GM10248 (cell line): ENCODE measurements at regions not wholly inside any gene's neighbourhood (a gene's known extent, or its start where the extent isn't known, plus 50 kb on each side); places are given as distances from the start of the nearest gene placed in this dataset.

Source experiments
- CTCF ChIA-PET: fragments of 300-600 bp; sonication (Branson Sonifier 250); formaldehyde crosslinking; extraction: SDS; loops from one replicate; lab custom pipeline; 2021; ENCODE audit warnings: antibody characterized with exemption; lab: Yijun Ruan, JAX
- POLR2A ChIA-PET: fragments of 350-650 bp; sonication (Branson Sonifier 250); formaldehyde crosslinking; extraction: SDS; loops from one replicate; lab custom pipeline; 2020; ENCODE audit warnings: antibody characterized with exemption; lab: Yijun Ruan, JAX
- DNase-seq: peaks from one replicate; pipeline ENCODE4 v3.0.0; 2012; ENCODE audit errors: extremely low spot score
- TF ChIP-seq, protein P1 (sequence below): IDR thresholded peaks from 2 replicates; pipeline ENCODE4 v1.5.1; 2012; ENCODE audit warnings: mild to moderate bottlenecking, low read depth; ENCODE audit errors: extremely low read depth, missing control alignments, control extremely low read depth

DNA sequence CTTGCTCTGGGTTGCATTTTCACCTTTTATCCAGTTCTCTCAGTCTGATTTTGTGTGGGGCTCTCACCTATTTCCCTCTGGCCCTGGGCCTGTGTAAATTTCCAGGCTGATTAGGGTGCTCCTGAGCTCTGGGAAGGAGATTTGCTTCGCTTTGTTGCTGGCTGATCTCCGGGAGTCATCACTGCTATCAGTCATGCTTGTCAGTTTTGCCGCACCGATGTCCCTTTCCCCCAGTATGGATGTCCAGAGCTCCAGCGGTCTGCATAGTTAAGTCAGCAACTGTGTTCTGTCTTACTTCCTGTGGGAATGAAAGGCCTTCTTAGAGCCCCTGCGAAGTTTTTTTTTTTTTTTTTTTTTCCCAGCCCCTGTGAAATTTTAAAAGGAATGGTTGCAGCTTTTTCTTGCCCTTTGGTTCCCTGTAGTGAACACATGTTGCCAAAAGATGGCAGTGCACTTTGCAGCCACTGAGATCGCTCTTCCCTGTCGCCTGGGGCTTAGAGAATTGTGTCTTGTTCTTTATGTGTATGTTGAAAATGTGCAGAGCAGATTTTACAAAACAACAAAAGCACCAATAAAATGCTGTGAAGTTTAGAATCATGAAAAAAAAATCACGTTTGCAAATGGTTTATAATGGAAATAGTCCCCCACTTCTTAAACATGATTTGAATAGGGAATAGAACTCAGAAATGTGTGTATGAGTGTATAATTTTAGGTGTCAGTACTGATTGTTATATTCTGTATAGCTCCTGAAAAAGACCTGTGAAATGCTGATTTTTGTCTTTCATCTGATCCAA is 109.1 kb upstream of the SLC4A4 start:
- TF ChIP-seq, protein P1, sequence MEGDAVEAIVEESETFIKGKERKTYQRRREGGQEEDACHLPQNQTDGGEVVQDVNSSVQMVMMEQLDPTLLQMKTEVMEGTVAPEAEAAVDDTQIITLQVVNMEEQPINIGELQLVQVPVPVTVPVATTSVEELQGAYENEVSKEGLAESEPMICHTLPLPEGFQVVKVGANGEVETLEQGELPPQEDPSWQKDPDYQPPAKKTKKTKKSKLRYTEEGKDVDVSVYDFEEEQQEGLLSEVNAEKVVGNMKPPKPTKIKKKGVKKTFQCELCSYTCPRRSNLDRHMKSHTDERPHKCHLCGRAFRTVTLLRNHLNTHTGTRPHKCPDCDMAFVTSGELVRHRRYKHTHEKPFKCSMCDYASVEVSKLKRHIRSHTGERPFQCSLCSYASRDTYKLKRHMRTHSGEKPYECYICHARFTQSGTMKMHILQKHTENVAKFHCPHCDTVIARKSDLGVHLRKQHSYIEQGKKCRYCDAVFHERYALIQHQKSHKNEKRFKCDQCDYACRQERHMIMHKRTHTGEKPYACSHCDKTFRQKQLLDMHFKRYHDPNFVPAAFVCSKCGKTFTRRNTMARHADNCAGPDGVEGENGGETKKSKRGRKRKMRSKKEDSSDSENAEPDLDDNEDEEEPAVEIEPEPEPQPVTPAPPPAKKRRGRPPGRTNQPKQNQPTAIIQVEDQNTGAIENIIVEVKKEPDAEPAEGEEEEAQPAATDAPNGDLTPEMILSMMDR = peak; percentile 55
- CTCF ChIA-PET = interaction anchor here (0.7 to 2.7 kb wide), 20 partner anchors 9 to 1073 kb away, joined by 3 to 18 read pairs (median 5); no protein-coding TSS in a partner anchor
- POLR2A ChIA-PET = no interaction called here
- DNase-seq = peak; percentile 39

DNA sequence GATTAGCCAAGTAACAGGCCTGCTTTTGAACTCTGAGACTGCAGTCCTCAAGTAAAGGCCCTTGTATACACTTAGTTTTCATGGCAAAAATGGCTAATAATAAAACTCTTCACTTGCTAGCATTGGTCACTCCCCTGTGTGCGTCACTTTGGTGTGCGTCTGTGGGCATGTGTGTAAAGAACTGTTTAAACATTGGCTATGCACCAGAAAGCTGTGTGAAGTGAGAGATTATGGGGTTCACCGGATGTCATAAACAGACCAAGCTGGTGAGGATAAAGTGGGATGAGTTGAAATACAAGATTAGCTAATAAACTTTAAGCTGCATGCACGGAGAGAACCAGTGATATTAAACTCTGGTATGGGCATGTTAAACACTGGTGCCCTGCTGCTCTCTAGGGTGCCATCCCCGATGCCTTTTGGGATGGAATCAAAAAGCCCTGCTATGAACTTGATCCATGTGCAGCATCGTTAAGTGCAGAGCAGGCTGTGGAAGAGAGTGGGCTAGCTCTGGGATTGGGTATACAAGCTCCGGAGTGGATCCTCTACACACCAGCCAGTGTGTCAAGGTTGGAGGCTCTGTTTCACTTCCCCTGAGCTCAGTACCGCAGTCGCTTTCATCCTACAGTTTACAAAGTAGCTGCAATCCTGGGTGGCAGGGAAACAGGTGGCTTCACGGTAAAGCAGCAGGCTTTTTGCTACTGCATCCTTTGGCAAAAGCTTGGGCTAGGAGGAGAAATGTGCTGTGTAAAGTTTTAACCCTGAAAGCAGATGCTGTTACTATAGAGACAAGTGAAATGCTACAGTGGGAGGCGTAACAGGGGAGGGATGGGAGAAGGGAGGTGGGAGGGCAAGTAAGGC is 108.3 kb upstream of the SLC4A4 start:
- CTCF ChIA-PET = interaction anchor here (0.8 to 2.7 kb wide), 18 partner anchors 8 to 1072 kb away, joined by 3 to 18 read pairs (median 6); no protein-coding TSS in a partner anchor
- POLR2A ChIA-PET = interaction anchor here (0.7 kb wide), 1 partner anchor 700 kb away, joined by 5 read pairs; no protein-coding TSS in a partner anchor
- DNase-seq = no peak
- TF ChIP-seq, protein P1 = no peak

DNA sequence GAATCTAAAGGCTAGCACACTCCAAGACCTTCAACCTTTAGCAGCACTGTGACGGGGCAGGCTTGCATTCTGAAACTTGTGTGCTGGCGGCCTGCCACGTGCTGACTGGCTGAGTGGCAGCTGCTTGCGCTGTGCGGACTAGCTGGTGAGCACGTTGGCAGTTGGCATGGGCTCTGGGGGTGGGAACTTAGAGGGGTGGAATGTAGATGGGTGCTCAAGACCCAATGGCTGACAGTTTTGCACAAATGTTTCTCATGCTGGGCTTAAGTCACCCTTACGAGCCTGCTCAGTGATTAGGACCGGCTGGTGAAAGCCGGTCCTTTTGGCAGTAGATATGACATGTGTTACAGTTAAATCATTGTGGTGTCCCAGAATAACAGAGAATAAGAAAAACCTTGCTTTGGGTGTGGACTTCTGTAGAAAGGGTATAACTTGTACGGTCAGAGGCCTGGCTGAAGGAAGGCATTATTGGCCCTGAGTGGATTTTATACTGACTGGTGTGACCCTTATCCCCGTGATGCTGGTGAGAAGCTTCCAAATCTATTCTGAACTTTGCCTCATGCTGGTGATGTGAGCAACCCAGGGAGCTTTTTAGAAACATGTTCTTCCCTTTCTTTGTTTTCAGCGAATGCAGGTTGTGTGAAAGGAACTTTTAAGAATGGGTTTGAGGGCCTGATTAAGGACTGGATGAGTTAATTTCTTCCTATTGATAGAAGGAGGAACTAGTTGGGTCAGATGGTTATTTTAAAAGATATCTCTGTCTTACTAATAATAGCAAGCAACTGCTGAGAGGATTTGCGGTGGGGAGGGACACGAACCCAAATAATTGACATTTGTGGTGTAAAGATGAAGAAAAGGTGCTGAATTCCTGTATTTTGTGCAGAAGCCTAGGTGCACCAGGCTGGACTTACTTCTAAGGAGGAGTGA is 107.4 kb upstream of the SLC4A4 start:
- TF ChIP-seq, protein P1 = no peak
- ChIA-PET POLR2A (interaction anchor here (0.7 kb wide), 1 partner anchor 701 kb away, joined by 5 read pairs; no protein-coding TSS in a partner anchor), CTCF (interaction anchor here (0.9 to 2.5 kb wide), 11 partner anchors 11 to 1071 kb away, joined by 3 to 18 read pairs (median 6); no protein-coding TSS in a partner anchor)
- no peak for DNase-seq

DNA sequence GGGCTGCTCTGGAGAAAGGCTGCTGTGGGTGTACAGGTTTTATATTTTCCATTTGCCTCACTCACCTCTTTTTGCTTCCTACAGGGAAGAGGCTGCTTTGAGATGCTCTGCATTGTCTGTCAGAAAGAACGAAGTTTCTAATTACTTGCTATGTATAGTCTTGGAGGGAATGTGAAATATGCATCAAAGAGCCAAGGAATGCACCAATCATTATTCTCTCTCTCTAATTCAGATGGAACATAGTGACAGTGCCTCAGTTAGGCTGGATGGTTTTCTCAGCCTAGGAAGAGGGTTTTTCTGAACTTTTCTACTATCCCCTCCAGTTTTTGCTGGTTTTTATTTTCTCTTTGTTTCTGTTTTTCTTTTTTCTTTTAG is 106.8 kb upstream of the SLC4A4 start:
- TF ChIP-seq, protein P1 = no peak
- DNase-seq = no peak
- CTCF ChIA-PET = no interaction called here
- POLR2A ChIA-PET = no interaction called here

DNA sequence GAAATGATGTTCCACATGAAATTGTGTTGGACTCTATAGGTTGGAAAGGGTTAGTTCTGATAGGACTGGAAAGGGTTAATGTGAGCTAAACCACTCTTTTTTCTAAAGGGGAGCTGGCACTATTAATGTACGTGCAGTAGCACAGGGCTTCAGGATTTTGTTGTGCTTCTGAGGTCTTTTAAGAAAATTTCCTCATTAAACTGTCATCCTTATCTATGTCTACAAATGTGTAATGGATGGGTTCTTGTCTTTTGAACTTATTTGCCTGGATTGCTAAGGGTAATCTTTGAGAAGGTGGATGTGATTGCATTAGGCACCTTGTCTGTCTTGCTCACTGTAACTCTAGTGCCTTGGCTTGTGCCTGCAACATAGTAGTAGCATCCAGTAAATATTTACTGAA is 106.0 kb upstream of the SLC4A4 start:
- ChIA-PET POLR2A (no interaction called here), CTCF (interaction anchor here (1.0 to 1.3 kb wide), 2 partner anchors 474 to 478 kb away, joined by 3 read pairs; no protein-coding TSS in a partner anchor)
- TF ChIP-seq, protein P1 = no peak
- DNase-seq = no peak
